Body of pancreas (tissue), 4 donors: ENCODE measurements at regions not wholly inside any gene's neighbourhood (a gene's known extent, or its start where the extent isn't known, plus 50 kb on each side); places are given as distances from the start of the nearest gene placed in this dataset.
"Not testable (repeated sequence)": the region's sequence is repeated elsewhere in the genome, so short reads cannot be mapped to it uniquely, and the experiment has no call there.

Source experiments
- CTCF ChIP-seq, 7 experiments: fragments of 450-650 bp in 4 of 7; fragments of 200-600 bp in 3 of 7; sonication (generic) in 3 of 7; IDR thresholded peaks; one replicate each; pipeline ENCODE4 v1.5.1; 2016 to 2019; ENCODE audit warnings: antibody characterized with exemption in 7 of 7
- POLR2A ChIP-seq, 3 donors: fragments of 450-650 bp; IDR thresholded peaks; one replicate each; pipeline ENCODE4 v1.6.1; 2016; ENCODE audit warnings: antibody characterized with exemption in 3 of 3, mild to moderate bottlenecking in 2 of 3

- TF ChIP-seq POLR2A, CTCF (IDR thresholded peaks at IDR 0.05): not testable (repeated sequence)
Measured at GRCh38 chr3:170804634-170805033, 65.4 kb downstream of the RPL22L1 start.
